Epithelial cell of proximal tubule (primary cell): ENCODE measurements at regions not wholly inside any gene's neighbourhood (a gene's known extent, or its start where the extent isn't known, plus 50 kb on each side); places are given as distances from the start of the nearest gene placed in this dataset.

Experiments
- DNase-seq: peaks from one replicate; pipeline ENCODE4 v3.0.0-alpha.2; 2011; ENCODE audit warnings: low read depth
- H3K4me3 ChIP-seq: 2 replicates; pipeline ENCODE4 v1.5.1; 2011; ENCODE audit warnings: low read depth, mild to moderate bottlenecking, low read length
- CTCF ChIP-seq: conservative IDR thresholded peaks from 2 replicates; pipeline ENCODE4 v1.5.1; 2012; ENCODE audit warnings: low read depth, mild to moderate bottlenecking, low read length

DNA sequence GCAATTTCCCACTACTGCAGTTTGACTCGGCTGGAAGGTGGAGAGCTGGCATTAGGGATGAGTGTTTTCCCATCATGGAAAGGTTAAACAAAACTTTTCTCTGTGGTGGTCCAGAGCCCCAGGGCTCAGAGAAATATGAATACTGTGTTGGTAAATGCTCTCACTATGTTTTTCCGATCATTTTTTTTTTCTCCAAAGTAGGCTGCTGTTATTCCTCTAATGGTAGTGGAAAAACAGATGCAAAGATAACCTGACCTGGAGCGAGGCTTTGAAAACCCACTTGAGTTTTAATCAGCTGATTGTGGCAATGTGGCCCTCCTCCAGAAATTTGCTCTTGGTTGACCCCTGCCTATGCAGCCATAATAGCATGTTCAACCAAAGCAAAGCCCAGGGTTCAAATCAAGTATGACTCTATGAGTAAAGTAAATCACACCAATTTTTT lies 320.8 kb upstream of the CTNNB1 start:
- no peak for TF ChIP-seq CTCF
- no peak for DNase-seq

GRCh38 chr3:40885430-40885829 lies 313.9 kb upstream of the CTNNB1 start:
- no peak overlapping the region for H3K4me3 ChIP-seq
- TF ChIP-seq CTCF = no peak
- no peak for DNase-seq

More for the DNA sequence above, 320.8 kb upstream of the CTNNB1 start:
- H3K4me3 ChIP-seq = no peak overlapping the region

GRCh38 chr3:40886660-40887425 lies 312.5 kb upstream of the CTNNB1 start:
- no peak for DNase-seq
- TF ChIP-seq CTCF = no peak

DNA sequence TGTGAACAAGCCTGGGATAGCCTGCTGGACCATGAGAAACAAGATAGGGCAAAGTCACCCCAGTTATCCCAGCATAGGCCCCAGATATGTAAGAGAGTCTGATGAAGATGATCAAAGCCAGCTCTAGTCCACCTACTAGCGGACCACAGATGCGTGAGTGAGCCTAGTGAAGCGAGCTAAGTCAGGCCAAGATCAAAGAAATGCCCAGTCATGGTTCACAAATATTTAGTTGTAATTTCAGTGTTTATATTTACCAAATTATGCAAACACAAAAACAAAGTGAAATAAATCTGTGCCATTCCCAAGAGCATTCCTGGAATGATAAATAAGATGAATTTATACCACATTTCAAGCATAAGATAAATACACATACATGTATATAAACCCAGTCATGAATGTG lies 308.1 kb upstream of the CTNNB1 start:
- no peak for DNase-seq
- H3K4me3 ChIP-seq = no peak overlapping the region
- TF ChIP-seq CTCF = no peak

More at GRCh38 chr3:40886660-40887425, 312.5 kb upstream of the CTNNB1 start:
- no peak overlapping the region for H3K4me3 ChIP-seq

GRCh38 chr3:40895109-40895508 lies 304.2 kb upstream of the CTNNB1 start:
- no peak overlapping the region for H3K4me3 ChIP-seq
- no peak for DNase-seq
- no peak for TF ChIP-seq CTCF

DNA sequence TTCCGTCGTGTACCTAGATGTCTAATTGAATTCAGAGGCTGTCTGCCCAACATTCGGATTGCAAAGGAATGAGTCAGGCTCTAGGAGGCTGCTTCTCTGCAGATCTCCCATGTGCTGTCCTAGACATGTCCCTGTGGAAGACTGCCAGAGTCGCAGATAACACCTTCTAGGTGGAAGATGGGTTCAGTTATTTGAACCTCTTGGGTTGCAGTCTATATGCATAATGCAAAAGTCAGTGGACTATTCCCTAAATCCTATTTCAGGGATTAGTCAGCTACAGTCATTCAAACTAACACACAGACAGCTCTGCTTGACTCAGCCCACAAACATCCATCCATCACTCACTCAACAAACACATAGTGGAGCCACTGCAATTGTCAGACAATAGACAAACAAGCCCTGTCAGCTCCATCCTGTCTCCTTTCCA lies 300.0 kb upstream of the CTNNB1 start:
- no peak overlapping the region for H3K4me3 ChIP-seq
- DNase-seq = no peak
- no peak for TF ChIP-seq CTCF

GRCh38 chr3:40901298-40901697 lies 298.0 kb upstream of the CTNNB1 start:
- no peak for DNase-seq
- H3K4me3 ChIP-seq = no peak overlapping the region

More at GRCh38 chr3:40901298-40901697, 298.0 kb upstream of the CTNNB1 start:
- TF ChIP-seq CTCF = no peak
